Endothelial cell of umbilical vein (primary cell): ENCODE measurements at regions not wholly inside any gene's neighbourhood (a gene's known extent, or its start where the extent isn't known, plus 50 kb on each side); places are given as distances from the start of the nearest gene placed in this dataset.

Source experiments
- BruUV-seq: library from RNA; stranded (reverse); fragments of 400-500 nt; replicated peaks from 2 replicates; lab custom pipeline; 2021; lab: Mats Ljungman, UMichigan
- CTCF ChIA-PET: fragments of 300-600, 350-600 bp; sonication (Branson Sonifier 250); formaldehyde crosslinking; loops from one replicate; lab custom pipeline; 2021; ENCODE audit warnings: antibody characterized with exemption, inconsistent platforms; lab: Charles Lee
- POLR2A ChIA-PET: fragments of 300-600, 350-600 bp; sonication (Branson Sonifier 250); formaldehyde crosslinking; loops from one replicate; lab custom pipeline; 2021; ENCODE audit warnings: antibody characterized with exemption, inconsistent platforms; lab: Charles Lee
- DNase-seq: peaks from one replicate; pipeline ENCODE4 v3.0.0-alpha.2; 2011; ENCODE audit warnings: low read depth, low spot score
- FAIRE-seq: peaks from 2 replicates; lab custom pipeline; 2011; peaks lifted over from hg19 to GRCh38; lab: Jason Lieb, UNC
- H2AFZ ChIP-seq: 2 replicates; pipeline ENCODE4 v1.6.0; 2012; ENCODE audit warnings: low read depth, low read length, control low read depth, inconsistent platforms
- H3K27ac ChIP-seq: 2 replicates; pipeline ENCODE4 v1.5.1; 2011; ENCODE audit warnings: low read depth, mild to moderate bottlenecking, control low read depth, low read length, moderate library complexity; ENCODE audit not compliant: insufficient read depth
- H3K27me3 ChIP-seq, 2 experiments: 2 replicates each; pipeline versions ENCODE4 v1.6.0 to v1.6.1; 2011; ENCODE audit warnings: low read length in 2 of 2, mixed read lengths in 1 of 2; ENCODE audit not compliant: control insufficient read depth in 2 of 2, insufficient read depth in 2 of 2
- H3K36me3 ChIP-seq, 2 experiments: 2 replicates in 1 of 2; 3 replicates in 1 of 2; pipeline ENCODE4 v1.5.1; 2011; ENCODE audit warnings: low read length in 2 of 2, mild to moderate bottlenecking in 1 of 2, moderate library complexity in 1 of 2; ENCODE audit not compliant: control insufficient read depth in 2 of 2, insufficient read depth in 2 of 2; ENCODE audit errors: extremely low read depth in 1 of 2
- H3K4me1 ChIP-seq: 3 replicates; pipeline ENCODE4 v1.5.1; 2011; ENCODE audit warnings: mild to moderate bottlenecking, low read length; ENCODE audit not compliant: control insufficient read depth, insufficient read depth; ENCODE audit errors: extremely low read depth
- H3K4me2 ChIP-seq: 2 replicates; pipeline ENCODE4 v1.6.1; 2011; ENCODE audit warnings: low read length, control low read depth, mixed read lengths; ENCODE audit not compliant: insufficient read depth
- H3K4me3 ChIP-seq, 3 experiments: fragments of 200-600 bp in 1 of 3; sonication (generic), shearing (Covaris generic) in 1 of 3; replicated peaks in 1 of 3; 2 replicates each; pipeline ENCODE4 v1.5.1; 2011 to 2016; ENCODE audit warnings: control low read depth in 3 of 3, low read length in 3 of 3, mild to moderate bottlenecking in 2 of 3, inconsistent platforms in 1 of 3, low read depth in 1 of 3, moderate library complexity in 1 of 3; ENCODE audit not compliant: insufficient read depth in 1 of 3
- H3K79me2 ChIP-seq: 2 replicates; pipeline ENCODE4 v1.6.0; 2012; ENCODE audit warnings: low read length, inconsistent platforms; ENCODE audit not compliant: control insufficient read depth, insufficient read depth
- H3K9ac ChIP-seq: replicated peaks from 2 replicates; pipeline ENCODE3; 2011; ENCODE audit warnings: low read length, control low read depth; ENCODE audit not compliant: insufficient read depth; ENCODE audit errors: extremely low read depth
- H3K9me1 ChIP-seq: replicated peaks from 3 replicates; pipeline ENCODE4 v1.6.0; 2011; ENCODE audit warnings: mild to moderate bottlenecking, low read length; ENCODE audit not compliant: control insufficient read depth, insufficient read depth; ENCODE audit errors: extremely low read depth
- H3K9me3 ChIP-seq: replicated peaks from 2 replicates; pipeline ENCODE4 v1.5.1; 2012; ENCODE audit warnings: low read length, inconsistent platforms; ENCODE audit not compliant: control insufficient read depth, insufficient read depth
- H4K20me1 ChIP-seq: replicated peaks from 2 replicates; pipeline ENCODE3; 2011; ENCODE audit warnings: mild to moderate bottlenecking, low read length; ENCODE audit not compliant: control insufficient read depth, insufficient read depth; ENCODE audit errors: extremely low read depth
- EZH2 ChIP-seq: IDR thresholded peaks from 2 replicates; pipeline ENCODE4 v1.6.1; 2012; ENCODE audit warnings: borderline replicate concordance, low read depth, mild to moderate bottlenecking, moderate library complexity, low read length, inconsistent platforms; ENCODE audit not compliant: severe bottlenecking
- FOS ChIP-seq: IDR thresholded peaks from 2 replicates; pipeline ENCODE4 v1.6.1; 2011; ENCODE audit warnings: mild to moderate bottlenecking, low read length, moderate library complexity, borderline replicate concordance; ENCODE audit not compliant: insufficient read depth
- GATA2 ChIP-seq: IDR thresholded peaks from 2 replicates; pipeline ENCODE4 v1.7.0; 2011; ENCODE audit warnings: low read depth, mild to moderate bottlenecking, moderate library complexity, mixed read lengths, low read length; ENCODE audit not compliant: insufficient read length, insufficient read depth
- JUN ChIP-seq: IDR thresholded peaks from 2 replicates; pipeline ENCODE4 v1.6.1; 2011; ENCODE audit warnings: borderline replicate concordance, low read depth; ENCODE audit not compliant: insufficient read length, insufficient read depth
- MAX ChIP-seq: IDR thresholded peaks from 2 replicates; pipeline ENCODE4 v1.6.1; 2011; ENCODE audit not compliant: insufficient read depth, insufficient read length
- MYC ChIP-seq: IDR thresholded peaks from one replicate; pipeline ENCODE4 v1.6.1; 2011; ENCODE audit warnings: mild to moderate bottlenecking, low read depth, low read length
- POLR2A ChIP-seq: IDR thresholded peaks from 2 replicates; pipeline ENCODE4 v1.6.1; 2012; ENCODE audit warnings: low read depth, mild to moderate bottlenecking, control low read depth, low read length
- POLR2AphosphoS5 ChIP-seq: IDR thresholded peaks from 2 replicates; pipeline ENCODE4 v1.6.1; 2012; ENCODE audit warnings: low read depth, mild to moderate bottlenecking, control low read depth, low read length, moderate library complexity; ENCODE audit not compliant: insufficient read depth
- dilution Hi-C: fragments of 300-500 bp; cut with MboI; formaldehyde crosslinking; loops from one replicate; pipeline ENCODE4 v1.15.0; 2019; ENCODE audit warnings: low sequenced_read_pairs; ENCODE audit not compliant: extremely low pct_ligation_motif_present
- intact Hi-C: fragments of 100-400 bp; cut with micrococcal nuclease; formaldehyde crosslinking; loops from one replicate; pipeline ENCODE4 v1.10.0; 2022
- TF ChIP-seq, protein P1 (sequence below), 2 donors: IDR thresholded peaks; 1 replicate in 1 of 2; 2 replicates in 1 of 2; pipeline ENCODE4 v1.5.1; 2011; ENCODE audit warnings: low read length in 2 of 2, mild to moderate bottlenecking in 2 of 2, moderate library complexity in 2 of 2, control low read depth in 1 of 2, inconsistent platforms in 1 of 2, low read depth in 1 of 2; ENCODE audit not compliant: insufficient read depth in 1 of 2; ENCODE audit errors: extremely low read depth in 1 of 2

DNA sequence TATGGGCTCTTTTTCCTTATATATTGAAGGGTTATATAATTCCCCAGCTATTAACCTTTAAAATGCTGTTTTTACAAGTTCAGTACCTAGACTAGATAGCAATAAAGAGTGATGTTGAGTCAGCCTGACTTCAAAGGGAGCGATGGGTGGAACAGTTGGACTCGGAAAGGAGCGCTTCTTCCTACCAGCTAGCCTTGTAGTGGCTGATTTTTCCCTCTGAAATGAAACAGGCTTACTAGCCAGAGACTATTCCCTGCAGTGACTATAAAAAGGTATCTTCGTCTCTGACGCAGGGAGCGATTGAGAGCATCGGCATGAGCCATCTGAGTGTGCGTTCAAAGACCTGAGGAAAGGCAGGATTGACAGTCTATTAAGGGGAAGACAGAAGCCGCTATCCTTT is 66.0 kb upstream of the GRAMD1B start:
- Histone ChIP-seq H3K27me3 (peaks cover 13 to 22% of the 10 kb centered on the region in 2 experiments), H3K4me1 (no peaks in the 10 kb centered on the region), H2AFZ (no peak overlapping the region), H3K9ac (no peak overlapping the region), H3K79me2 (no peaks in the 10 kb centered on the region), H3K4me2 (no peak overlapping the region), H3K36me3 (no peaks in the 10 kb centered on the region), H3K27ac (no peak overlapping the region), H4K20me1 (no peaks in the 10 kb centered on the region), H3K9me1 (no peaks in the 10 kb centered on the region), H3K9me3 (no peaks in the 10 kb centered on the region), H3K4me3 (no peak overlapping the region)
- dilution Hi-C loops = no loop called here
- CTCF ChIA-PET = no interaction called here
- no peak for DNase-seq
- POLR2A ChIA-PET = no interaction called here
- TF ChIP-seq POLR2A (no peak), MYC (no peak), POLR2AphosphoS5 (no peak), MAX (no peak), EZH2 (no peak), GATA2 (no peak), FOS (no peak), JUN (no peak)
- TF ChIP-seq, protein P1, sequence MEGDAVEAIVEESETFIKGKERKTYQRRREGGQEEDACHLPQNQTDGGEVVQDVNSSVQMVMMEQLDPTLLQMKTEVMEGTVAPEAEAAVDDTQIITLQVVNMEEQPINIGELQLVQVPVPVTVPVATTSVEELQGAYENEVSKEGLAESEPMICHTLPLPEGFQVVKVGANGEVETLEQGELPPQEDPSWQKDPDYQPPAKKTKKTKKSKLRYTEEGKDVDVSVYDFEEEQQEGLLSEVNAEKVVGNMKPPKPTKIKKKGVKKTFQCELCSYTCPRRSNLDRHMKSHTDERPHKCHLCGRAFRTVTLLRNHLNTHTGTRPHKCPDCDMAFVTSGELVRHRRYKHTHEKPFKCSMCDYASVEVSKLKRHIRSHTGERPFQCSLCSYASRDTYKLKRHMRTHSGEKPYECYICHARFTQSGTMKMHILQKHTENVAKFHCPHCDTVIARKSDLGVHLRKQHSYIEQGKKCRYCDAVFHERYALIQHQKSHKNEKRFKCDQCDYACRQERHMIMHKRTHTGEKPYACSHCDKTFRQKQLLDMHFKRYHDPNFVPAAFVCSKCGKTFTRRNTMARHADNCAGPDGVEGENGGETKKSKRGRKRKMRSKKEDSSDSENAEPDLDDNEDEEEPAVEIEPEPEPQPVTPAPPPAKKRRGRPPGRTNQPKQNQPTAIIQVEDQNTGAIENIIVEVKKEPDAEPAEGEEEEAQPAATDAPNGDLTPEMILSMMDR (IDR thresholded peaks at IDR 0.05; ENCODE audit: extremely low read depth in 1 of 2, insufficient read depth in 1 of 2, low read depth in 1 of 2, low read length in 2 of 2) = no peak
- intact Hi-C loops = no loop called here
- no peak for FAIRE-seq
- no TSS peak for BruUV-seq
